Memory B cell (primary cell): ENCODE measurements at regions not wholly inside any gene's neighbourhood (a gene's known extent, or its start where the extent isn't known, plus 50 kb on each side); places are given as distances from the start of the nearest gene placed in this dataset.

Experiments used
- ATAC-seq: fragments of 150-1000 bp; cut with Tn5 transposase; 2 replicates; pipeline ENCODE4 v1.10.0; 2021; ENCODE audit warnings: low read depth, mild to moderate bottlenecking, moderate library complexity
- DNase-seq, 2 donors: peaks; one replicate each; pipeline ENCODE4 v3.0.0; 2022; ENCODE audit warnings: low spot score in 2 of 2
- H3K27ac Mint-ChIP-seq: one replicate; pipeline ENCODE4 v1.8.0; 2022; ENCODE audit warnings: mild to moderate bottlenecking, moderate library complexity, mixed read lengths
- H3K27me3 Mint-ChIP-seq: one replicate; pipeline ENCODE4 v1.8.0; 2022; ENCODE audit warnings: mixed read lengths
- H3K36me3 Mint-ChIP-seq: one replicate; pipeline ENCODE4 v1.8.0; 2022; ENCODE audit warnings: mild to moderate bottlenecking, mixed read lengths
- H3K4me1 Mint-ChIP-seq: one replicate; pipeline ENCODE4 v1.8.0; 2022; ENCODE audit warnings: mixed read lengths
- H3K4me3 Mint-ChIP-seq: one replicate; pipeline ENCODE4 v1.8.0; 2022; ENCODE audit warnings: mild to moderate bottlenecking, moderate library complexity, mixed read lengths
- H3K9me3 Mint-ChIP-seq: one replicate; pipeline ENCODE4 v1.8.0; 2022; ENCODE audit warnings: mixed read lengths

DNA sequence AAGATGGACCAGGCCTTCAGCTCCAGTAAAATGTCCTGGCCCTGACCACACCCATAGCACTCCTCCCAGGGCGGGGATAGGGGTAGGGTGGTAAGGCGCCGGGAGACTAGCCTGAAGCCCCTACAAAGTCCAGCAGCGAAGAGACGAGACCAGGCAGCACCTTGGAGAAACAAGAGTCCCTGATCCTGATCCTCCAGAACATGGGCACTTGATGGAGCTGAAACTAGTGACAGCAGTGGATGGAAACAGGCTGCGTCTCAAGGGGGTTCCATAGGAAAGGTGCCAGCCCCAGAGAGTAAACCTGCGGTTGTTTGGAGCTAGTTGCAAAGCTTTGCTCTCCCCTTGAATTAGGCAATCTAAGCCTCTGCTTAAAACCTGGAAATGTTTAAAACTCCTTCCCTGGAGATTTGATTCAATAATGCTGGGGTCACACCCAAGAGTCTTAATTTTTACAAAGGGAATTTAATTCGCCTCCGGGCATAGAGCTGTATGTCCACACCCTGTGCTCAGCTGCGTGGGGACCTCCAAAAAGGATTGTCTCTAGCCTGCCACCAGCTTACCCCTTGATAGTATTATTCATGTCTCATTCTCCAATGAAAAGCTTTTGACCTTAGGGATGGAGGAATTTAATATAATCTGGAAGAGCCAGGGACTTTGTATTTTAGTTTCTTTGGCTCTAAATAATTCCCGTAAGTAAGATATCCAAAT, 258.6 kb downstream of the PMP22 start:
- H3K27ac Mint-ChIP-seq, result no peak overlapping the region
- H3K4me3 Mint-ChIP-seq, result no peak overlapping the region
- H3K4me1 Mint-ChIP-seq, result no peaks in the 10 kb centered on the region
- H3K36me3 Mint-ChIP-seq, result no peaks in the 10 kb centered on the region
- peaks cover 2% of the 10 kb centered on the region for H3K9me3 Mint-ChIP-seq
- DNase-seq, result no peak
- no peaks in the 10 kb centered on the region for H3K27me3 Mint-ChIP-seq
- ATAC-seq, result no peak

GRCh38 chr17:15000661-15001060, 264.5 kb downstream of the PMP22 start:
- H3K27me3 Mint-ChIP-seq, result peaks cover 3% of the 10 kb centered on the region
- no peak overlapping the region for H3K4me3 Mint-ChIP-seq
- no peaks in the 10 kb centered on the region for H3K4me1 Mint-ChIP-seq
- DNase-seq (no peak), ATAC-seq (no peak)
- peaks cover 2% of the 10 kb centered on the region for H3K9me3 Mint-ChIP-seq
- H3K36me3 Mint-ChIP-seq, result no peaks in the 10 kb centered on the region
- no peak overlapping the region for H3K27ac Mint-ChIP-seq

GRCh38 chr17:14997290-14997689, 267.8 kb downstream of the PMP22 start:
- H3K4me1 Mint-ChIP-seq, result no peaks in the 10 kb centered on the region

GRCh38 chr17:14986127-14986526, 279.0 kb downstream of the PMP22 start:
- DNase-seq (no peak), ATAC-seq (no peak)
- H3K27me3 Mint-ChIP-seq, result peaks cover 4% of the 10 kb centered on the region
- peaks cover 8% of the 10 kb centered on the region for H3K9me3 Mint-ChIP-seq
- H3K4me1 Mint-ChIP-seq, result no peaks in the 10 kb centered on the region
- no peak overlapping the region for H3K27ac Mint-ChIP-seq
- H3K36me3 Mint-ChIP-seq, result no peaks in the 10 kb centered on the region
- no peak overlapping the region for H3K4me3 Mint-ChIP-seq

More at GRCh38 chr17:14997290-14997689, 267.8 kb downstream of the PMP22 start:
- no peak for DNase-seq
- Mint-ChIP-seq H3K36me3 (no peaks in the 10 kb centered on the region), H3K27ac (no peak overlapping the region), H3K4me3 (no peak overlapping the region), H3K9me3 (peaks cover 1% of the 10 kb centered on the region), H3K27me3 (peaks cover 5% of the 10 kb centered on the region)
- ATAC-seq, result no peak

DNA sequence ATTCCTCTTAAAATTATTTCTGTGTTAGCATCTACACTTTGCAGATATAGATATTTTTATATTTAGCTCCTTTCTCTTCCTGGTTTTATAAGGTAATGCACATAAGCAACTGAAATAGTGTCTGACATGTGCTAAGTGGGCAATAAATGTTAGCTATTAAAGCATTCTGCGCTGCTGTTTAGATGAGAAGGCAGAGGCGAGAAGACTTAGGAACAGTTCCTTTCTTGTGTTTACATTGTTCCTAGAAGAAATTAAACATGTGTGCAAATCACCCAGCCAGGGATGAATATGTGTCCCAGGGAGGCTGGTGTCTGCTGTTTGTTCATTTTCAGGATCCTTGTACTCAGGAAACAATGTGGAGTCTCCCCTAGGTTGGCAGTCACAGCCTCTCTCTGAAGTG, 292.3 kb downstream of the PMP22 start:
- peaks cover 1% of the 10 kb centered on the region for H3K27me3 Mint-ChIP-seq
- DNase-seq (no peak), ATAC-seq (no peak)
- H3K27ac Mint-ChIP-seq, result no peak overlapping the region
- H3K4me3 Mint-ChIP-seq, result no peak overlapping the region
- H3K36me3 Mint-ChIP-seq, result no peaks in the 10 kb centered on the region
- peaks cover 14% of the 10 kb centered on the region for H3K9me3 Mint-ChIP-seq
- H3K4me1 Mint-ChIP-seq, result no peaks in the 10 kb centered on the region

DNA sequence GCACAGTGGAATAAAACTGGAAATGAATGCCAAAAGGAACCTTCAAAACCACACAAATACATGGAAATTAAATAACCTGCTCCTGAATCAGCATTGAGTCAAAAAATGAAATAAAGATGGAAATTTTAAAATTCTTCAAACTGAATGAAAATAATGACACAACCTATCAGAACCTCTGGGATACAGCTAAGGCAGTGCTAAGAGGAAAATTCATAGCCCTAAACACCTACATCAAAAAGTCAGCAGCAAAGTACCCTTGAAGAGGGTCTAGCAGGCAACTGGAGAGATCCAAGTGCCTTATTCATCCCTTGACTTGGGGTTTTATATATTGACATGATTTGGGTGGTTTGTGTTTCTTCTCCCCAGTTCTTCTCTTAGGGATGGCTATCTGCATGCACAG, 294.1 kb downstream of the PMP22 start:
- Mint-ChIP-seq H3K27me3 (peaks cover 1% of the 10 kb centered on the region), H3K4me1 (no peaks in the 10 kb centered on the region), H3K4me3 (no peak overlapping the region), H3K36me3 (no peaks in the 10 kb centered on the region), H3K27ac (no peak overlapping the region), H3K9me3 (peaks cover 16% of the 10 kb centered on the region)
- DNase-seq, result no peak
- ATAC-seq, result no peak

DNA sequence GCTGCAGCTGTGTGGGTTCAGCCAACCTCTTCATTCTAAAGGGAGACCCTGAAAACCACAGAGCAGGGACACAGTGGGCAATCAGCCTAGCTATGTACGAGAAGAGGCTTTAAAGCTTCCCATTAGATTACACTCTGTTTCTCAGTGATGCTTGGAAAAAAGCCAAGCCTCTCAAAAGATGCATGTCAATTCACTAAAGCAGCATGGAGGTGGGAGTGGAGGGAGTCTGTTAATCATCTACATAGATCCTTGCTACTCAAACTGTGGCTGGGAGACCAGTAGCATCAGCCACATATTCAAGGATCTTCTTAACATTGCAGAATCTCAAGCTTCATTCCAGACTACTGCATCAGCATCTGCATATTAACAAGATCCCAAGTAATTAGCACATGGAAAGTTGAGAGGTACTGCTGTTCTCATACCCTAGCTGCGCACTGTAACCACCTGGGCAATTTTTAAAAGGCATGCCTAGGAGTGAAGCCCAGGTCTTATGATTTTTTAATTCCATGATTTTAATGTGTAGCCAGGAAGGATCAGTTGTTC, 305.9 kb downstream of the PMP22 start:
- Mint-ChIP-seq H3K4me3 (no peak overlapping the region), H3K4me1 (no peaks in the 10 kb centered on the region), H3K36me3 (no peaks in the 10 kb centered on the region), H3K27ac (no peak overlapping the region), H3K9me3 (peaks cover 3% of the 10 kb centered on the region), H3K27me3 (no peaks in the 10 kb centered on the region)
- ATAC-seq (no peak), DNase-seq (no peak)

- Mint-ChIP-seq H3K27me3 (peaks cover 1% of the 10 kb centered on the region), H3K4me1 (no peaks in the 10 kb centered on the region), H3K4me3 (no peak overlapping the region), H3K27ac (no peak overlapping the region), H3K9me3 (peaks cover 4% of the 10 kb centered on the region), H3K36me3 (no peaks in the 10 kb centered on the region)
- ATAC-seq (no peak), DNase-seq (no peak)
These were observed 311.7 kb downstream of the PMP22 start for GRCh38 chr17:14953405-14953804.

DNA sequence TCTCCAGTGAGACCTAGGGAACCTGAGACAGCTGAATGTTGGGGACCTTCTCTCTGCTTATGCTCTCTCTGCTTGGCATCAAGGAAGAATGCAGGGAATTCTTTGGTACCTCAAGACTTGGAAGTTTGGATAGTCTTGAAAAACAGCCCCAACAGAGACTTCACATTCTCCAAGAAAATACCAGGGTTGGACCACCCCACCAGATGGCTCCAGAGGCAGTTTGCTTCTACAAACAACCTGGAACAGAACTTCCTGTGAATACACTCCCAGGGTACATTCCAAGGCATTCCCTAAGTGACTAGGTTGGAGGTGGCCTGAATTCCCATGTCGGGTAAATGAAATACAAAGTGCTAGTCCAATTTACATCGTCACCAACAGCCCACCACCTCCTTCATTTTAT, 314.4 kb downstream of the PMP22 start:
- Mint-ChIP-seq H3K9me3 (peaks cover 5% of the 10 kb centered on the region), H3K36me3 (no peaks in the 10 kb centered on the region), H3K27ac (no peak overlapping the region), H3K4me1 (no peaks in the 10 kb centered on the region), H3K27me3 (peaks cover 1% of the 10 kb centered on the region), H3K4me3 (no peak overlapping the region)
- no peak for ATAC-seq
- DNase-seq, result no peak

GRCh38 chr17:14950216-14950615, 314.9 kb downstream of the PMP22 start:
- ATAC-seq (no peak), DNase-seq (no peak)
- Mint-ChIP-seq H3K27me3 (peaks cover 1% of the 10 kb centered on the region), H3K36me3 (no peaks in the 10 kb centered on the region), H3K9me3 (peaks cover 5% of the 10 kb centered on the region), H3K4me3 (no peak overlapping the region), H3K27ac (no peak overlapping the region), H3K4me1 (no peaks in the 10 kb centered on the region)

DNA sequence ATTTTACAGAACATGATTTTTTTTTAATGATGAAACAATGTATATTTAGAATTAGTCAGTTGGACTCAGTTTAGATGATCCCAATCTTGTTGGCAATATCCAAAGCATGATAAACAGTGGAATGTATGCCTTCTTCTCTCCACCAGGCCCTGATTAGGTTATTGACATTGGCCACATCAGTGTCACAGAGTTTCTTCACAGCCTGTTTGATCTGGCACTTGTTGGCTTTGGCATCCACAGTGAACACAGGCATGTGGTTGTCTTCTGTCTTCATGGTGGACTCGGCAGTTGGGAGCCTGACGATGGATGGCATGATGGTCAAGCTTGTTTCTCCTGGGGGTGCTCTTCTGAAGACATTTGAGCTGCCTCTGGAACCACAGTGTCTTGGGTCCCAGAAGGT, 317.5 kb downstream of the PMP22 start:
- no peak overlapping the region for H3K27ac Mint-ChIP-seq
- DNase-seq, result no peak
- H3K27me3 Mint-ChIP-seq, result peaks cover 3% of the 10 kb centered on the region
- no peaks in the 10 kb centered on the region for H3K36me3 Mint-ChIP-seq
- peaks cover 2% of the 10 kb centered on the region for H3K9me3 Mint-ChIP-seq
- no peaks in the 10 kb centered on the region for H3K4me1 Mint-ChIP-seq
- no peak for ATAC-seq
- no peak overlapping the region for H3K4me3 Mint-ChIP-seq

DNA sequence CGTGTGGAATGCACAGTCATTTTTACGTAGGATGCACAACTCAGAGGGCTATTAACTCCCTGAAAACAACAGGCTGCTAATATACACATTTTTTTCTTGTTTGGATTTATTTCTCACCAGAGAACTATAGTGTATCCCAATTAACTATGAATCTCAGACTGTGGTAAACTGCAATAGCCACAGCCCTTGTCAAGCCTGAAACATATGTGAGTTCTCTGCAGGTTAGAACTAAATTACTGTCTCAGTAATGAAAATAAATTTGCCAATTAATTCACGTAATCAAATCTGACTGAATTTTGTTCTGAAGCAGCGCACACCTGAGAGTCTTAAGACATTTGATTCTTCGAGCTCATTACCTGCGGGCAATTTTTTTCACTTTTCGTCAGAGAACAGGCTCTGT, 318.6 kb downstream of the PMP22 start:
- DNase-seq (no peak), ATAC-seq (no peak)
- H3K4me3 Mint-ChIP-seq, result no peak overlapping the region
- H3K27ac Mint-ChIP-seq, result no peak overlapping the region
- H3K36me3 Mint-ChIP-seq, result no peaks in the 10 kb centered on the region
- H3K9me3 Mint-ChIP-seq, result peaks cover 1% of the 10 kb centered on the region
- peaks cover 1% of the 10 kb centered on the region for H3K27me3 Mint-ChIP-seq
- no peaks in the 10 kb centered on the region for H3K4me1 Mint-ChIP-seq

DNA sequence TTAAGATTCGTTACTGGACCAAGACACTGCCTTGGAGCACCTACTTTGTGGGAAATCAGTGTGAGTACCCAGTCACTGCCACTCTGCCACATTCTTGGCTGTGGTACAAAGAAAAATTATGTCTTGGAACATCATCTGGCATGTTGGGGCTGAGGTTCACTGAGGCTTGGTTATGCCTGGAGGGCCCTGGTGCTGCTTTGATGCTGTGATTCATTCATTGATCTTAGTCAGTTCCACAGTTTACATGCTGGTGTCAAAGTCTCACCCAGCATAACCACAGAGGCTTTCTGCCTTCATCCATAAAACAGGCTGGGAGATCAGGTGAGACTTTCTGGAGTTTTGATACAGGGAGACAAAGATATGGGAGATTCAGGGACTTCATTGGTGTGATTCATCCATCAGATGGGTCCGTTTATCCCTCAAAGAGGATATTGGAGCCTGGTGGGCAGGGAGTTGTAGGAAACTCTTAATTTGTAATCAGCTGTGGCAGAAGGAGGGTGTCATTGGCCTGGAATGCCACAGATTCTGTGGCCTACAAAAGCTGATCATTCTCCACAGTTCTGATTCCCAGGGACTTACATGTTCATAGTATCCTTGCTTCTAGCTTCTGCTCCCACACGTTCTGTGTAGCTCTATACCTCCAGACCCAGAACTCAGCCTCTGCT, 322.5 kb downstream of the PMP22 start:
- ATAC-seq, result no peak
- Mint-ChIP-seq H3K27me3 (peaks cover 1% of the 10 kb centered on the region), H3K4me1 (no peaks in the 10 kb centered on the region), H3K27ac (no peak overlapping the region), H3K9me3 (peaks cover 1% of the 10 kb centered on the region), H3K4me3 (no peak overlapping the region), H3K36me3 (no peaks in the 10 kb centered on the region)
- no peak for DNase-seq

DNA sequence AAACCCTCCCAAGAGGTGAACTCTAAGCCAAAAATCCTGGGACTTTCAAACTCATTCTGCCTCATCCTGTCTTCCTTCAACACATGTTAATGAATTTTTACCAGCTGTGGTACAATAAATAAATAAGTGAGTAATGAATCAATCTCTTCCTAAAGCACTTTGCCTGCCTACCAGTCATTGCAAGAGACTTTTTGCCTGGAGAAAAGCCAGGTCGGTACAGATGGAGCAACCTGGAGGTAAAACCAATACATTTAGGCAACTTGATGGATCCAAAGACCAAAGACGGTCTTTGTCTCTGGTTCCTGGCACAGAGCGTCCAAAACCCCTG, 324.2 kb downstream of the PMP22 start:
- H3K36me3 Mint-ChIP-seq, result no peaks in the 10 kb centered on the region
- H3K27ac Mint-ChIP-seq, result no peak overlapping the region
- no peak overlapping the region for H3K4me3 Mint-ChIP-seq
- DNase-seq (no peak), ATAC-seq (no peak)
- no peaks in the 10 kb centered on the region for H3K4me1 Mint-ChIP-seq
- no peaks in the 10 kb centered on the region for H3K9me3 Mint-ChIP-seq
- H3K27me3 Mint-ChIP-seq, result peaks cover 1% of the 10 kb centered on the region
